AG04450 (cell line): ENCODE measurements at regions not wholly inside any gene's neighbourhood (a gene's known extent, or its start where the extent isn't known, plus 50 kb on each side); places are given as distances from the start of the nearest gene placed in this dataset.

Experiments
- CTCF ChIA-PET: fragments of 300-600, 350-600 bp; formaldehyde crosslinking; extraction: SDS; loops from one replicate; lab custom pipeline; 2022; ENCODE audit warnings: antibody characterized with exemption, inconsistent platforms; lab: Charles Lee
- POLR2A ChIA-PET: fragments of 350-600 bp; formaldehyde crosslinking; extraction: SDS; loops from one replicate; lab custom pipeline; 2021; ENCODE audit warnings: antibody characterized with exemption, inconsistent platforms; lab: Yijun Ruan, JAX
- DNase-seq: peaks from one replicate; pipeline ENCODE4 v3.0.0-alpha.2; 2011; ENCODE audit warnings: low read depth, low spot score
- H3K27ac ChIP-seq: one replicate; pipeline ENCODE4 v1.5.1; 2012; ENCODE audit warnings: low read depth, low read length, control low read depth
- H3K27me3 ChIP-seq: one replicate; pipeline ENCODE4 v1.6.0; 2012; ENCODE audit warnings: low read length; ENCODE audit not compliant: control insufficient read depth, insufficient read depth
- H3K4me3 ChIP-seq: 2 replicates; pipeline ENCODE4 v1.5.1; 2011; ENCODE audit warnings: mild to moderate bottlenecking, low read depth, low read length, control low read depth
- H3K9me3 ChIP-seq: 2 replicates; pipeline ENCODE4 v1.5.1; 2012; ENCODE audit warnings: low read length; ENCODE audit not compliant: control insufficient read depth, insufficient read depth
- CTCF ChIP-seq: IDR thresholded peaks from 2 replicates; pipeline ENCODE4 v1.5.1; 2011; ENCODE audit warnings: low read depth, low read length, control low read depth, inconsistent platforms

GRCh38 chr22:34017205-34017604 lies 96.9 kb upstream of the LARGE1 start:
- no peak for TF ChIP-seq CTCF
- Histone ChIP-seq H3K4me3 (no peak overlapping the region), H3K27ac (no peak overlapping the region), H3K9me3 (peaks cover 8% of the 10 kb centered on the region; the same call in 1 of the 2 replicates), H3K27me3 (no peaks in the 10 kb centered on the region)
- DNase-seq = no peak
- ChIA-PET POLR2A (no interaction called here), CTCF (no interaction called here)

GRCh38 chr22:34019190-34019845 lies 99.0 kb upstream of the LARGE1 start:
- H3K27ac ChIP-seq = no peak overlapping the region
- DNase-seq = no peak
- CTCF ChIA-PET = no interaction called here

GRCh38 chr22:34035209-34035608 lies 114.9 kb upstream of the LARGE1 start:
- POLR2A ChIA-PET = no interaction called here
- Histone ChIP-seq H3K4me3 (no peak overlapping the region), H3K27ac (no peak overlapping the region), H3K27me3 (no peaks in the 10 kb centered on the region), H3K9me3 (peaks cover 5% of the 10 kb centered on the region; the same call in 1 of the 2 replicates)
- no peak for DNase-seq
- no peak for TF ChIP-seq CTCF
- CTCF ChIA-PET = no interaction called here

More at GRCh38 chr22:34019190-34019845, 99.0 kb upstream of the LARGE1 start:
- no peak for TF ChIP-seq CTCF
- H3K4me3 ChIP-seq = no peak overlapping the region
- H3K9me3 ChIP-seq = peaks cover 8% of the 10 kb centered on the region; the same call in 1 of the 2 replicates
- POLR2A ChIA-PET = no interaction called here
- H3K27me3 ChIP-seq = no peaks in the 10 kb centered on the region

- POLR2A ChIA-PET = no interaction called here
- CTCF ChIA-PET = no interaction called here
- Histone ChIP-seq H3K9me3 (peaks cover 10% of the 10 kb centered on the region; the same call in 1 of the 2 replicates), H3K27ac (no peak overlapping the region), H3K27me3 (no peaks in the 10 kb centered on the region), H3K4me3 (no peak overlapping the region)
- DNase-seq = no peak
- no peak for TF ChIP-seq CTCF
Measured at GRCh38 chr22:34036931-34037330, 116.7 kb upstream of the LARGE1 start.

- TF ChIP-seq CTCF = no peak
- no peak for DNase-seq
- Histone ChIP-seq H3K27me3 (no peaks in the 10 kb centered on the region), H3K9me3 (peaks cover 10% of the 10 kb centered on the region; the same call in 1 of the 2 replicates), H3K4me3 (no peak overlapping the region), H3K27ac (no peak overlapping the region)
- POLR2A ChIA-PET = no interaction called here
- CTCF ChIA-PET = no interaction called here
Measured at GRCh38 chr22:34038801-34039555, 118.7 kb upstream of the LARGE1 start.
